Fibroblast of lung (primary cell): ENCODE measurements at regions not wholly inside any gene's neighbourhood (a gene's known extent, or its start where the extent isn't known, plus 50 kb on each side); places are given as distances from the start of the nearest gene placed in this dataset.

Experiments used
- CTCF ChIP-seq, 2 donors: IDR thresholded peaks in 1 of 2; conservative IDR thresholded peaks in 1 of 2; 1 replicate in 1 of 2; 2 replicates in 1 of 2; pipeline ENCODE4 v1.5.1; 2011 to 2012; ENCODE audit warnings: low read length in 2 of 2, control low read depth in 1 of 2, inconsistent platforms in 1 of 2, low read depth in 1 of 2, mild to moderate bottlenecking in 1 of 2
- EZH2 ChIP-seq: IDR thresholded peaks from 2 replicates; pipeline ENCODE4 v1.5.1; 2012; ENCODE audit warnings: low read length, control low read depth, mild to moderate bottlenecking; ENCODE audit errors: missing control alignments

DNA sequence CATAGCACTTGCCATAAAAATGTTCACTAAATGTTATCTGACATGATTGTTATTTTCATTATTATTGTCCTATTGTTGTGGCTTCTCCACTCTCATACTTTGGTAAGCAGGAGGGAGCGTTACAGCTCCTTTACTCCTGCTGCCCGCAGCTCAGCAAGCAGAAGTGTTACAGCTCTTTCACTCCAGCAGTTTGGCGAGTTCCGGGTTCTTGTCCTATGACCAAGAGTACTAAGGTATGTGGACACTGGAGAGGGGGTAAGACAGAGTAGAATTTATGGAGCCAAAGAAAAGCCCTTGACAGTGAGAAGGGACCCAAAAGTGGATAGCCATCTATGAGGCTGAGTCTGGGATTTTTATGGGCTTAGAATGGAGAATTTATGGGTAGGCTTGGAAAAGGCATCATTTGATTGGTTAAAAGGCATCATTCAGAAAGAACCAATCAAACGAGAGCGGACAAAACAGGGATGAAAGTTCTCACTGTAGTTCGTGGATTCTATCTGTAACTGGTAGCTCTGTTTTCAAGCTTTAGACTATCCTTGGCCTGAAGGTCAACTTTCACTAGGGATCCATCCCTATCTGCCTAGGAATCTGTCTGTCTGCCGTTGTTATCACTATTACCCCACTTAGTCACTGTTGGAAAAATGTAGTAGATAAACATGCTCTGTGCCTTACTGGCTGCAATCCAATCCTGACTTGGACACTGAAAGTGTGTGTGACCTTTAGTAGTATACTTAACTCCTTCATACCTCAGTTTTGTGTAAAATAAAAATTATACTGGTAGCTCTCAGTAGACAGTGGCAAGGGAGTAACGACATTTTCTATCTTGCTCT lies 545.6 kb upstream of the LCORL start:
- TF ChIP-seq CTCF (conservative IDR thresholded peaks at IDR 0.05 in 1 of 2, IDR thresholded peaks at IDR 0.05 in 1 of 2; ENCODE audit: low read depth in 1 of 2, low read length in 2 of 2): no peak
- no peak for TF ChIP-seq EZH2
